Panc1 (cell line): ENCODE measurements at regions not wholly inside any gene's neighbourhood (a gene's known extent, or its start where the extent isn't known, plus 50 kb on each side); places are given as distances from the start of the nearest gene placed in this dataset.
A peak's percentile ranks its signal among the peaks of the same experiment; 100 is the strongest.

Experiments
- ATAC-seq: fragments of 200-7000 bp; cut with Tn5 transposase; 2 replicates; pipeline ENCODE4 v1.9.1; 2020; ENCODE audit warnings: mild to moderate bottlenecking, moderate library complexity
- BruUV-seq: library from RNA; stranded (reverse); fragments of 400-500 nt; replicated peaks from 2 replicates; lab custom pipeline; 2021; lab: Mats Ljungman, UMichigan
- CTCF ChIA-PET: fragments of 300-600 bp; sonication (Branson Sonifier 250); formaldehyde crosslinking; loops from one replicate; lab custom pipeline; 2022; ENCODE audit warnings: antibody characterized with exemption; lab: Charles Lee
- POLR2A ChIA-PET: fragments of 300-600 bp; sonication (Branson Sonifier 250); formaldehyde crosslinking; loops from one replicate; lab custom pipeline; 2022; ENCODE audit warnings: antibody characterized with exemption; lab: Charles Lee
- DNase-seq: peaks from one replicate; pipeline ENCODE4 v3.0.0-alpha.2; 2010; ENCODE audit warnings: low read depth, low spot score
- H3K27ac ChIP-seq: 2 replicates; pipeline ENCODE4 v1.5.1; 2011; ENCODE audit warnings: mild to moderate bottlenecking, low read length, inconsistent platforms
- H3K27me3 ChIP-seq: fragments of 200-500 bp; sonication (Bioruptor generic); 2 replicates; pipeline ENCODE4 v1.6.0; 2014; ENCODE audit warnings: low read length, inconsistent platforms; ENCODE audit not compliant: control insufficient read depth, insufficient read depth
- H3K36me3 ChIP-seq: fragments of 200-500 bp; sonication (Bioruptor generic); 2 replicates; pipeline ENCODE4 v1.5.1; 2014; ENCODE audit warnings: inconsistent platforms, mild to moderate bottlenecking, low read length, moderate library complexity; ENCODE audit not compliant: control insufficient read depth, insufficient read depth
- H3K4me1 ChIP-seq: 2 replicates; pipeline ENCODE4 v1.5.1; 2011; ENCODE audit warnings: inconsistent platforms, mild to moderate bottlenecking, low read length, moderate library complexity; ENCODE audit not compliant: control insufficient read depth, insufficient read depth
- H3K4me3 ChIP-seq, 2 experiments: 2 replicates each; pipeline ENCODE4 v1.5.1; 2011 to 2012; ENCODE audit warnings: low read depth in 2 of 2, low read length in 2 of 2, mild to moderate bottlenecking in 2 of 2, inconsistent platforms in 1 of 2, moderate library complexity in 1 of 2
- H3K9me3 ChIP-seq: fragments of 200-500 bp; sonication (Bioruptor generic); 2 replicates; pipeline ENCODE4 v1.5.1; 2014; ENCODE audit warnings: low read depth, mild to moderate bottlenecking, inconsistent platforms, low read length, moderate library complexity; ENCODE audit not compliant: control insufficient read depth, insufficient read depth
- CTCF ChIP-seq: fragments of 450-650 bp; IDR thresholded peaks from 2 replicates; pipeline ENCODE4 v1.5.1; 2017; ENCODE audit warnings: mild to moderate bottlenecking
- POLR2AphosphoS5 ChIP-seq: IDR thresholded peaks from 2 replicates; pipeline ENCODE4 v1.6.1; 2012; ENCODE audit warnings: mild to moderate bottlenecking, low read depth, low read length, moderate library complexity
- REST ChIP-seq, 2 experiments: IDR thresholded peaks; 2 replicates each; pipeline ENCODE4 v1.6.1; 2011 to 2012; ENCODE audit warnings: low read depth in 2 of 2, control low read depth in 1 of 2, low read length in 1 of 2, mild to moderate bottlenecking in 1 of 2, moderate library complexity in 1 of 2; ENCODE audit not compliant: insufficient read depth in 1 of 2
- SIN3A ChIP-seq: IDR thresholded peaks from 2 replicates; pipeline ENCODE4 v1.6.1; 2012; ENCODE audit warnings: low read depth, mild to moderate bottlenecking, low read length, moderate library complexity, borderline replicate concordance; ENCODE audit not compliant: insufficient read depth
- TCF7L2 ChIP-seq: IDR thresholded peaks from 2 replicates; pipeline ENCODE4 v1.6.1; 2011; ENCODE audit warnings: mild to moderate bottlenecking, low read depth, low read length, inconsistent platforms
- in situ Hi-C: cut with HindIII; loops from 2 replicates; pipeline ENCODE4 v1.10.0; 2016; ENCODE audit warnings: low sequenced_read_pairs, low pct_unique_long_range_greater_than_20kb
- intact Hi-C: fragments of 100-400 bp; cut with micrococcal nuclease; formaldehyde crosslinking; loops from one replicate; pipeline ENCODE4 v1.10.0; 2022; ENCODE audit not compliant: unreplicated experiment

DNA sequence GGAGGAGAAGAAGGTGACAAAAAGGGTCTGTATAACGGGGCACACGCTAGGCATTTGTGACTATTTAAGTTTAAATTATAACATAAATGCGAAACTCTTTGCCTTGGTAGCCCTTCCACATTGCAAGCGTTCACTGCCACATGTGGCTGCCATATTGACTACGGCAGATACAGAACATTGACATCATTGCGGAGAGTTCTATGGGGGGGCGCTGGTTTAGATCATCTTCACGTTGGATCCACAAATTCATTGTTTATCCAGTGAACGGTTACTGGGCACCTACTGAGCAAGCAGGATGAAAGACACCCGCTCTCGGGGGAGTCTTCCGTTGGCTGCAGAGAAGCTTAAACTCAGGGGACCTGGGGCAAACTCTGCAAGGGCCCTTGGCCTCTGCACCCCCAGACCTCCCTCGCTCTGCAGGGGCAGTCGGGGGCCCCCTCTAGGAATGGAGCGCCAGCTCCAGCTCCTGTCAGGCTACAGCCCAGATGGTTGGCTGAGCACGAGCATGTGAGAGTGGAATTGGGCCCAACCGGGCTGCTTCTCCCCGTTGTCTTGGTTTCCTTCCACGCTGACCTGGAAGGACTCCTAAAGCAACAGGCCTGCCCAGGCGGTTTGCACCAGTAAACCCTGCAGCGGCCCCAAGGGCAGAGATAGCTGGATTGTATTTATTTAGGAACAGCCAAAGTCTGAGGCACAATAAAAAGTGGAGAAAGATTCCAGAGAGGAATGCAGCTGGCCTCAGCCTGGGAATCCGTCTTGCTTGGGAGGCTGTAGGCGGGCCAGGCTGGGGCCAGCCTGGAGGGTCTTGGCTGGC is 172.2 kb downstream of the SEC14L1 start:
- in situ Hi-C loops (no loop called here), intact Hi-C loops (no loop called here)
- no peak for DNase-seq
- no peak overlapping the region for H3K4me3 ChIP-seq
- ChIA-PET POLR2A (interaction anchor here (1.0 kb wide), 1 partner anchor 26 kb away, joined by 3 read pairs; no protein-coding TSS in a partner anchor), CTCF (interaction anchor here (0.6 kb wide), 2 partner anchors 34 to 1127 kb away, joined by 3 to 7 read pairs; no protein-coding TSS in a partner anchor)
- H3K4me1 ChIP-seq = peaks cover 94% of the 10 kb centered on the region
- H3K27me3 ChIP-seq = no peaks in the 10 kb centered on the region
- no peaks in the 10 kb centered on the region for H3K9me3 ChIP-seq
- ATAC-seq = peak; percentile 47
- peaks cover 4% of the 10 kb centered on the region for H3K36me3 ChIP-seq
- TSS peak; percentile 21 for BruUV-seq
- TF ChIP-seq POLR2AphosphoS5 (peak; percentile 80), TCF7L2 (peak; percentile 93), SIN3A (peak; percentile 59; the same call in 1 of the 2 replicates), CTCF (no peak), REST (IDR thresholded peaks at IDR 0.05; ENCODE audit: insufficient read depth in 1 of 2, low read depth in 2 of 2, low read length in 1 of 2) (peak in 1 of 2 experiments; percentile 59; a peak in 1 of 4 replicates)
- H3K27ac ChIP-seq = peak overlapping the region; percentile 99

GRCh38 chr17:77313831-77314230 is 173.1 kb downstream of the SEC14L1 start:
- H3K4me1 ChIP-seq = peaks cover 94% of the 10 kb centered on the region
- no peaks in the 10 kb centered on the region for H3K9me3 ChIP-seq
- H3K4me3 ChIP-seq = no peak overlapping the region
- H3K27ac ChIP-seq = peak overlapping the region; percentile 99
- peaks cover 2% of the 10 kb centered on the region for H3K36me3 ChIP-seq
- BruUV-seq = no TSS peak
- intact Hi-C loops (no loop called here), in situ Hi-C loops (no loop called here)
- TF ChIP-seq TCF7L2 (no peak), REST (IDR thresholded peaks at IDR 0.05; ENCODE audit: insufficient read depth in 1 of 2, low read depth in 2 of 2, low read length in 1 of 2) (no peak), POLR2AphosphoS5 (no peak), CTCF (no peak), SIN3A (no peak)
- ChIA-PET CTCF (interaction anchor here (0.7 kb wide), 1 partner anchor 33 kb away, joined by 3 read pairs; no protein-coding TSS in a partner anchor), POLR2A (interaction anchor here (0.6 to 1.0 kb wide), 3 partner anchors 27 to 376 kb away, joined by 3 to 11 read pairs (median 3); no protein-coding TSS in a partner anchor)
- H3K27me3 ChIP-seq = no peaks in the 10 kb centered on the region
- DNase-seq = no peak
- ATAC-seq = no peak
